Endothelial cell of umbilical vein (primary cell): ENCODE measurements at regions not wholly inside any gene's neighbourhood (a gene's known extent, or its start where the extent isn't known, plus 50 kb on each side); places are given as distances from the start of the nearest gene placed in this dataset.

Source experiments
- BruUV-seq: library from RNA; stranded (reverse); fragments of 400-500 nt; replicated peaks from 2 replicates; lab custom pipeline; 2021; lab: Mats Ljungman, UMichigan
- CTCF ChIA-PET: fragments of 300-600, 350-600 bp; sonication (Branson Sonifier 250); formaldehyde crosslinking; loops from one replicate; lab custom pipeline; 2021; ENCODE audit warnings: antibody characterized with exemption, inconsistent platforms; lab: Charles Lee
- POLR2A ChIA-PET: fragments of 300-600, 350-600 bp; sonication (Branson Sonifier 250); formaldehyde crosslinking; loops from one replicate; lab custom pipeline; 2021; ENCODE audit warnings: antibody characterized with exemption, inconsistent platforms; lab: Charles Lee
- DNase-seq: peaks from one replicate; pipeline ENCODE4 v3.0.0-alpha.2; 2011; ENCODE audit warnings: low read depth, low spot score
- FAIRE-seq: peaks from 2 replicates; lab custom pipeline; 2011; peaks lifted over from hg19 to GRCh38; lab: Jason Lieb, UNC
- H2AFZ ChIP-seq: 2 replicates; pipeline ENCODE4 v1.6.0; 2012; ENCODE audit warnings: low read depth, low read length, control low read depth, inconsistent platforms
- H3K27ac ChIP-seq: 2 replicates; pipeline ENCODE4 v1.5.1; 2011; ENCODE audit warnings: low read depth, mild to moderate bottlenecking, control low read depth, low read length, moderate library complexity; ENCODE audit not compliant: insufficient read depth
- H3K27me3 ChIP-seq, 2 experiments: 2 replicates each; pipeline versions ENCODE4 v1.6.0 to v1.6.1; 2011; ENCODE audit warnings: low read length in 2 of 2, mixed read lengths in 1 of 2; ENCODE audit not compliant: control insufficient read depth in 2 of 2, insufficient read depth in 2 of 2
- H3K36me3 ChIP-seq, 2 experiments: 2 replicates in 1 of 2; 3 replicates in 1 of 2; pipeline ENCODE4 v1.5.1; 2011; ENCODE audit warnings: low read length in 2 of 2, mild to moderate bottlenecking in 1 of 2, moderate library complexity in 1 of 2; ENCODE audit not compliant: control insufficient read depth in 2 of 2, insufficient read depth in 2 of 2; ENCODE audit errors: extremely low read depth in 1 of 2
- H3K4me1 ChIP-seq: 3 replicates; pipeline ENCODE4 v1.5.1; 2011; ENCODE audit warnings: mild to moderate bottlenecking, low read length; ENCODE audit not compliant: control insufficient read depth, insufficient read depth; ENCODE audit errors: extremely low read depth
- H3K4me2 ChIP-seq: 2 replicates; pipeline ENCODE4 v1.6.1; 2011; ENCODE audit warnings: low read length, control low read depth, mixed read lengths; ENCODE audit not compliant: insufficient read depth
- H3K4me3 ChIP-seq, 3 experiments: fragments of 200-600 bp in 1 of 3; sonication (generic), shearing (Covaris generic) in 1 of 3; replicated peaks in 1 of 3; 2 replicates each; pipeline ENCODE4 v1.5.1; 2011 to 2016; ENCODE audit warnings: control low read depth in 3 of 3, low read length in 3 of 3, mild to moderate bottlenecking in 2 of 3, inconsistent platforms in 1 of 3, low read depth in 1 of 3, moderate library complexity in 1 of 3; ENCODE audit not compliant: insufficient read depth in 1 of 3
- H3K79me2 ChIP-seq: 2 replicates; pipeline ENCODE4 v1.6.0; 2012; ENCODE audit warnings: low read length, inconsistent platforms; ENCODE audit not compliant: control insufficient read depth, insufficient read depth
- H3K9ac ChIP-seq: replicated peaks from 2 replicates; pipeline ENCODE3; 2011; ENCODE audit warnings: low read length, control low read depth; ENCODE audit not compliant: insufficient read depth; ENCODE audit errors: extremely low read depth
- H3K9me1 ChIP-seq: replicated peaks from 3 replicates; pipeline ENCODE4 v1.6.0; 2011; ENCODE audit warnings: mild to moderate bottlenecking, low read length; ENCODE audit not compliant: control insufficient read depth, insufficient read depth; ENCODE audit errors: extremely low read depth
- H3K9me3 ChIP-seq: replicated peaks from 2 replicates; pipeline ENCODE4 v1.5.1; 2012; ENCODE audit warnings: low read length, inconsistent platforms; ENCODE audit not compliant: control insufficient read depth, insufficient read depth
- H4K20me1 ChIP-seq: replicated peaks from 2 replicates; pipeline ENCODE3; 2011; ENCODE audit warnings: mild to moderate bottlenecking, low read length; ENCODE audit not compliant: control insufficient read depth, insufficient read depth; ENCODE audit errors: extremely low read depth
- EZH2 ChIP-seq: IDR thresholded peaks from 2 replicates; pipeline ENCODE4 v1.6.1; 2012; ENCODE audit warnings: borderline replicate concordance, low read depth, mild to moderate bottlenecking, moderate library complexity, low read length, inconsistent platforms; ENCODE audit not compliant: severe bottlenecking
- FOS ChIP-seq: IDR thresholded peaks from 2 replicates; pipeline ENCODE4 v1.6.1; 2011; ENCODE audit warnings: mild to moderate bottlenecking, low read length, moderate library complexity, borderline replicate concordance; ENCODE audit not compliant: insufficient read depth
- GATA2 ChIP-seq: IDR thresholded peaks from 2 replicates; pipeline ENCODE4 v1.7.0; 2011; ENCODE audit warnings: low read depth, mild to moderate bottlenecking, moderate library complexity, mixed read lengths, low read length; ENCODE audit not compliant: insufficient read length, insufficient read depth
- JUN ChIP-seq: IDR thresholded peaks from 2 replicates; pipeline ENCODE4 v1.6.1; 2011; ENCODE audit warnings: borderline replicate concordance, low read depth; ENCODE audit not compliant: insufficient read length, insufficient read depth
- MAX ChIP-seq: IDR thresholded peaks from 2 replicates; pipeline ENCODE4 v1.6.1; 2011; ENCODE audit not compliant: insufficient read depth, insufficient read length
- MYC ChIP-seq: IDR thresholded peaks from one replicate; pipeline ENCODE4 v1.6.1; 2011; ENCODE audit warnings: mild to moderate bottlenecking, low read depth, low read length
- POLR2A ChIP-seq: IDR thresholded peaks from 2 replicates; pipeline ENCODE4 v1.6.1; 2012; ENCODE audit warnings: low read depth, mild to moderate bottlenecking, control low read depth, low read length
- POLR2AphosphoS5 ChIP-seq: IDR thresholded peaks from 2 replicates; pipeline ENCODE4 v1.6.1; 2012; ENCODE audit warnings: low read depth, mild to moderate bottlenecking, control low read depth, low read length, moderate library complexity; ENCODE audit not compliant: insufficient read depth
- dilution Hi-C: fragments of 300-500 bp; cut with MboI; formaldehyde crosslinking; loops from one replicate; pipeline ENCODE4 v1.15.0; 2019; ENCODE audit warnings: low sequenced_read_pairs; ENCODE audit not compliant: extremely low pct_ligation_motif_present
- intact Hi-C: fragments of 100-400 bp; cut with micrococcal nuclease; formaldehyde crosslinking; loops from one replicate; pipeline ENCODE4 v1.10.0; 2022
- TF ChIP-seq, protein P1 (sequence below), 2 donors: IDR thresholded peaks; 1 replicate in 1 of 2; 2 replicates in 1 of 2; pipeline ENCODE4 v1.5.1; 2011; ENCODE audit warnings: low read length in 2 of 2, mild to moderate bottlenecking in 2 of 2, moderate library complexity in 2 of 2, control low read depth in 1 of 2, inconsistent platforms in 1 of 2, low read depth in 1 of 2; ENCODE audit not compliant: insufficient read depth in 1 of 2; ENCODE audit errors: extremely low read depth in 1 of 2

DNA sequence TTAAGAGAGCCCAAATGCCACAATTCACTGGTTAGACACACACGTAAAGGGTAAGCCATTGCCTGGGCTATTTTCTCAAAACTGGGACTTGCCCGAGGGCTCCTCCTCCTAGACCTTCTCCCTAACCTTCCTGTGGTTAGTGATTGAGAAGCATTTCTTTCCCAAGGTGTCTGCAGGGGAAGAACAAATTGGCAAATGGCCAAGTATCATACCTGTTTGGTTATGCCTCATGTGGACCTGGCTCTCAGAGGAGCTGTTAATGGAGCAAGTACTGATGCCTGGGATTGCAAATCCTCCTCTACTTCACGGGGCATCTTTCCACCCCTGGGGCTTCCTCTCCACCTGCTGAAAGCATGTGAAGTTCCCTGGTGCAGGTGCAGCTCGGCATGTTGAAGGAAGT is 187.5 kb upstream of the CYRIA start:
- dilution Hi-C loops: no loop called here

GRCh38 chr2:16852651-16853050 is 187.0 kb upstream of the CYRIA start:
- Histone ChIP-seq H4K20me1 (no peaks in the 10 kb centered on the region), H3K9me1 (no peaks in the 10 kb centered on the region), H3K27ac (no peak overlapping the region), H3K27me3 (no peaks in the 10 kb centered on the region), H3K9ac (no peak overlapping the region), H3K36me3 (no peaks in the 10 kb centered on the region), H3K79me2 (no peaks in the 10 kb centered on the region), H3K4me3 (no peak overlapping the region), H2AFZ (no peak overlapping the region), H3K4me2 (no peak overlapping the region), H3K4me1 (no peaks in the 10 kb centered on the region), H3K9me3 (no peaks in the 10 kb centered on the region)
- CTCF ChIA-PET: no interaction called here
- dilution Hi-C loops: no loop called here
- DNase-seq (no peak), FAIRE-seq (no peak)
- POLR2A ChIA-PET: no interaction called here
- TF ChIP-seq FOS: no peak
- no peak for TF ChIP-seq GATA2
- no peak for TF ChIP-seq JUN
- TF ChIP-seq, protein P1, sequence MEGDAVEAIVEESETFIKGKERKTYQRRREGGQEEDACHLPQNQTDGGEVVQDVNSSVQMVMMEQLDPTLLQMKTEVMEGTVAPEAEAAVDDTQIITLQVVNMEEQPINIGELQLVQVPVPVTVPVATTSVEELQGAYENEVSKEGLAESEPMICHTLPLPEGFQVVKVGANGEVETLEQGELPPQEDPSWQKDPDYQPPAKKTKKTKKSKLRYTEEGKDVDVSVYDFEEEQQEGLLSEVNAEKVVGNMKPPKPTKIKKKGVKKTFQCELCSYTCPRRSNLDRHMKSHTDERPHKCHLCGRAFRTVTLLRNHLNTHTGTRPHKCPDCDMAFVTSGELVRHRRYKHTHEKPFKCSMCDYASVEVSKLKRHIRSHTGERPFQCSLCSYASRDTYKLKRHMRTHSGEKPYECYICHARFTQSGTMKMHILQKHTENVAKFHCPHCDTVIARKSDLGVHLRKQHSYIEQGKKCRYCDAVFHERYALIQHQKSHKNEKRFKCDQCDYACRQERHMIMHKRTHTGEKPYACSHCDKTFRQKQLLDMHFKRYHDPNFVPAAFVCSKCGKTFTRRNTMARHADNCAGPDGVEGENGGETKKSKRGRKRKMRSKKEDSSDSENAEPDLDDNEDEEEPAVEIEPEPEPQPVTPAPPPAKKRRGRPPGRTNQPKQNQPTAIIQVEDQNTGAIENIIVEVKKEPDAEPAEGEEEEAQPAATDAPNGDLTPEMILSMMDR (IDR thresholded peaks at IDR 0.05; ENCODE audit: extremely low read depth in 1 of 2, insufficient read depth in 1 of 2, low read depth in 1 of 2, low read length in 2 of 2): no peak
- TF ChIP-seq POLR2AphosphoS5: no peak
- TF ChIP-seq POLR2A: no peak
- TF ChIP-seq MYC: no peak
- no peak for TF ChIP-seq MAX
- no peak for TF ChIP-seq EZH2
- BruUV-seq: no TSS peak
- intact Hi-C loops: no loop called here

More for the DNA sequence above, 187.5 kb upstream of the CYRIA start:
- ChIA-PET CTCF (no interaction called here), POLR2A (no interaction called here)
- Histone ChIP-seq H3K27me3 (no peaks in the 10 kb centered on the region), H3K9ac (no peak overlapping the region), H3K9me3 (no peaks in the 10 kb centered on the region), H3K27ac (no peak overlapping the region), H3K4me3 (no peak overlapping the region), H3K9me1 (no peaks in the 10 kb centered on the region), H3K36me3 (no peaks in the 10 kb centered on the region), H3K4me2 (no peak overlapping the region), H4K20me1 (no peaks in the 10 kb centered on the region), H2AFZ (no peak overlapping the region), H3K4me1 (no peaks in the 10 kb centered on the region), H3K79me2 (no peaks in the 10 kb centered on the region)
- FAIRE-seq: no peak
- TF ChIP-seq POLR2A (no peak), POLR2AphosphoS5 (no peak), MYC (no peak), GATA2 (no peak)
- intact Hi-C loops: no loop called here
- DNase-seq: no peak
- BruUV-seq: no TSS peak
